ENCODE measurements at regions not wholly inside any gene's neighbourhood (a gene's known extent, or its start where the extent isn't known, plus 50 kb on each side); places are given as distances from the start of the nearest gene placed in this dataset.

GRCh38 chr12:61993734-61994345, 266.4 kb upstream of the USP15 start:
- Histone ChIP-seq H4K20me1 (ENCODE audit: control insufficient read depth, extremely low read depth, insufficient read depth, low read length) (no peaks in the 10 kb centered on the region), H3K9me1 (ENCODE audit: control insufficient read depth, extremely low read depth, insufficient read depth, low read length) (no peaks in the 10 kb centered on the region), H3K27ac (ENCODE audit: control insufficient read depth, insufficient read depth, low read length) (no peak overlapping the region), H3K36me3 (ENCODE audit: control insufficient read depth in 2 of 2, extremely low read depth in 1 of 2, insufficient read depth in 2 of 2, low read length in 2 of 2) (no peaks in the 10 kb centered on the region), H3K9me3 (ENCODE audit: control insufficient read depth, low read depth, low read length) (no peaks in the 10 kb centered on the region), H2AFZ (ENCODE audit: control insufficient read depth, low read length) (no peak overlapping the region), H3K4me2 (ENCODE audit: control insufficient read depth, extremely low read depth, insufficient read depth, low read depth, low read length) (no peak overlapping the region), H3K79me2 (ENCODE audit: control insufficient read depth, insufficient read depth, low read length) (no peaks in the 10 kb centered on the region), H3K4me1 (ENCODE audit: control insufficient read depth, extremely low read depth, insufficient read depth, low read length) (no peaks in the 10 kb centered on the region), H3K4me3 (ENCODE audit: control insufficient read depth in 2 of 3, extremely low read depth in 1 of 3, insufficient read depth in 2 of 3, low read depth in 1 of 3, low read length in 3 of 3) (no peak overlapping the region), H3K27me3 (ENCODE audit: control insufficient read depth, extremely low read depth, insufficient read depth, low read length) (no peaks in the 10 kb centered on the region), H3K9ac (ENCODE audit: control insufficient read depth, extremely low read depth, insufficient read depth, low read length) (no peak overlapping the region)
- TF ChIP-seq CTCF (optimal IDR thresholded peaks at IDR 0.05 in 1 of 3, IDR thresholded peaks at IDR 0.05 in 1 of 3, conservative IDR thresholded peaks at IDR 0.05 in 1 of 3; ENCODE audit: extremely low read depth in 1 of 3, insufficient read depth in 2 of 3, low read length in 3 of 3) (peak; percentile 3 to 79 (median 34)), EZH2 (IDR thresholded peaks at IDR 0.05; ENCODE audit: low read length) (no peak)
- no peak for DNase-seq (ENCODE audit: low read depth, low spot score)
- dilution Hi-C loops (cut with MboI; ENCODE audit: extremely low pct_ligation_motif_present, low sequenced_read_pairs), result no loop called here
- FAIRE-seq, result no peak

GRCh38 chr12:61996717-61997116, 263.5 kb upstream of the USP15 start:
- Histone ChIP-seq H4K20me1 (ENCODE audit: control insufficient read depth, extremely low read depth, insufficient read depth, low read length) (no peaks in the 10 kb centered on the region), H3K27ac (ENCODE audit: control insufficient read depth, insufficient read depth, low read length) (no peak overlapping the region), H3K4me1 (ENCODE audit: control insufficient read depth, extremely low read depth, insufficient read depth, low read length) (no peaks in the 10 kb centered on the region), H3K9me1 (ENCODE audit: control insufficient read depth, extremely low read depth, insufficient read depth, low read length) (no peaks in the 10 kb centered on the region), H3K9me3 (ENCODE audit: control insufficient read depth, low read depth, low read length) (no peaks in the 10 kb centered on the region), H3K36me3 (ENCODE audit: control insufficient read depth in 2 of 2, extremely low read depth in 1 of 2, insufficient read depth in 2 of 2, low read length in 2 of 2) (no peaks in the 10 kb centered on the region), H3K4me3 (ENCODE audit: control insufficient read depth in 2 of 3, extremely low read depth in 1 of 3, insufficient read depth in 2 of 3, low read depth in 1 of 3, low read length in 3 of 3) (no peak overlapping the region), H3K9ac (ENCODE audit: control insufficient read depth, extremely low read depth, insufficient read depth, low read length) (no peak overlapping the region), H3K4me2 (ENCODE audit: control insufficient read depth, extremely low read depth, insufficient read depth, low read depth, low read length) (no peak overlapping the region), H3K27me3 (ENCODE audit: control insufficient read depth, extremely low read depth, insufficient read depth, low read length) (no peaks in the 10 kb centered on the region), H2AFZ (ENCODE audit: control insufficient read depth, low read length) (no peak overlapping the region), H3K79me2 (ENCODE audit: control insufficient read depth, insufficient read depth, low read length) (no peaks in the 10 kb centered on the region)
- dilution Hi-C loops (cut with MboI; ENCODE audit: extremely low pct_ligation_motif_present, low sequenced_read_pairs), result no loop called here
- no peak for TF ChIP-seq CTCF (optimal IDR thresholded peaks at IDR 0.05 in 1 of 3, IDR thresholded peaks at IDR 0.05 in 1 of 3, conservative IDR thresholded peaks at IDR 0.05 in 1 of 3; ENCODE audit: extremely low read depth in 1 of 3, insufficient read depth in 2 of 3, low read length in 3 of 3)
- no peak for TF ChIP-seq EZH2 (IDR thresholded peaks at IDR 0.05; ENCODE audit: low read length)
- DNase-seq (ENCODE audit: low read depth, low spot score) (no peak), FAIRE-seq (no peak)
